ENCODE measurements at regions not wholly inside any gene's neighbourhood (a gene's known extent, or its start where the extent isn't known, plus 50 kb on each side); places are given as distances from the start of the nearest gene placed in this dataset.

- TF ChIP-seq POLR2AphosphoS5 (IDR thresholded peaks at IDR 0.05), result no peak
- no peak for TF ChIP-seq POLR2A (IDR thresholded peaks at IDR 0.05)
- TF ChIP-seq, protein P1, sequence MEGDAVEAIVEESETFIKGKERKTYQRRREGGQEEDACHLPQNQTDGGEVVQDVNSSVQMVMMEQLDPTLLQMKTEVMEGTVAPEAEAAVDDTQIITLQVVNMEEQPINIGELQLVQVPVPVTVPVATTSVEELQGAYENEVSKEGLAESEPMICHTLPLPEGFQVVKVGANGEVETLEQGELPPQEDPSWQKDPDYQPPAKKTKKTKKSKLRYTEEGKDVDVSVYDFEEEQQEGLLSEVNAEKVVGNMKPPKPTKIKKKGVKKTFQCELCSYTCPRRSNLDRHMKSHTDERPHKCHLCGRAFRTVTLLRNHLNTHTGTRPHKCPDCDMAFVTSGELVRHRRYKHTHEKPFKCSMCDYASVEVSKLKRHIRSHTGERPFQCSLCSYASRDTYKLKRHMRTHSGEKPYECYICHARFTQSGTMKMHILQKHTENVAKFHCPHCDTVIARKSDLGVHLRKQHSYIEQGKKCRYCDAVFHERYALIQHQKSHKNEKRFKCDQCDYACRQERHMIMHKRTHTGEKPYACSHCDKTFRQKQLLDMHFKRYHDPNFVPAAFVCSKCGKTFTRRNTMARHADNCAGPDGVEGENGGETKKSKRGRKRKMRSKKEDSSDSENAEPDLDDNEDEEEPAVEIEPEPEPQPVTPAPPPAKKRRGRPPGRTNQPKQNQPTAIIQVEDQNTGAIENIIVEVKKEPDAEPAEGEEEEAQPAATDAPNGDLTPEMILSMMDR (IDR thresholded peaks at IDR 0.05), result no peak
- no peak for TF ChIP-seq EP300 (IDR thresholded peaks at IDR 0.05)
These were observed 381.1 kb upstream of the SEMA3D start for GRCh38 chr7:85567983-85568382.
